ENCODE measurements at regions not wholly inside any gene's neighbourhood (a gene's known extent, or its start where the extent isn't known, plus 50 kb on each side); places are given as distances from the start of the nearest gene placed in this dataset.

- H3K36me3 ChIP-seq (ENCODE audit: control insufficient read depth in 2 of 2, extremely low read depth in 1 of 2, insufficient read depth in 1 of 2, low read length in 1 of 2): no peaks in the 10 kb centered on the region
- CTCF ChIA-PET: no interaction called here
- peaks cover 0 to 7% of the 10 kb centered on the region in 2 experiments for H3K4me1 ChIP-seq (ENCODE audit: control insufficient read depth in 1 of 2, extremely low read depth in 1 of 2, insufficient read depth in 2 of 2, low read length in 2 of 2)
- peaks cover 7 to 18% (median 10%) of the 10 kb centered on the region in 3 donors for H3K4me1 Mint-ChIP-seq
- peaks cover 0 to 20% of the 10 kb centered on the region in 2 donors for H3K27me3 Mint-ChIP-seq
- no peak for ATAC-seq (replicated peaks in 1 of 4)
- peaks cover 6% of the 10 kb centered on the region for H3K36me3 Mint-ChIP-seq
- H3K4me3 Mint-ChIP-seq: no peak overlapping the region
- no peak overlapping the region for H3K27ac Mint-ChIP-seq
- peaks cover 0 to 7% of the 10 kb centered on the region in 2 experiments for H3K27me3 ChIP-seq (replicated peaks in 1 of 2; ENCODE audit: control insufficient read depth in 2 of 2, extremely low read depth in 1 of 2, insufficient read depth in 2 of 2, low read length in 1 of 2)
- peaks cover 4 to 15% (median 5%) of the 10 kb centered on the region in 3 donors for H3K9me3 Mint-ChIP-seq
- no peaks in the 10 kb centered on the region for H3K9me3 ChIP-seq
- H3K27ac ChIP-seq (ENCODE audit: low read length): no peak overlapping the region
- no peak for DNase-seq
- POLR2A ChIA-PET: no interaction called here
- no peak overlapping the region for H3K4me3 ChIP-seq (ENCODE audit: control insufficient read depth in 1 of 2, extremely low read depth in 1 of 2, low read length in 1 of 2)
- whole genome bisulfite sequencing (ENCODE audit: insufficient coverage): no CpG with 5 or more reads among the region's 3 CpGs
Measured at GRCh38 chr21:35482933-35483662, 434.0 kb upstream of the RUNX1 start.

GRCh38 chr21:35482096-35482495 lies 433.0 kb upstream of the RUNX1 start:
- Mint-ChIP-seq H3K4me1 (peaks cover 8 to 27% (median 16%) of the 10 kb centered on the region in 3 donors), H3K27me3 (peaks cover 0 to 20% of the 10 kb centered on the region in 2 donors), H3K27ac (no peak overlapping the region), H3K36me3 (peaks cover 6% of the 10 kb centered on the region), H3K4me3 (no peak overlapping the region), H3K9me3 (peaks cover 4 to 15% (median 5%) of the 10 kb centered on the region in 3 donors)
- 33% methylated on average over 1 of the region's 2 CpGs for WGBS (ENCODE audit: insufficient coverage)
- no peak overlapping the region for H3K4me3 ChIP-seq (ENCODE audit: control insufficient read depth in 1 of 2, extremely low read depth in 1 of 2, low read length in 1 of 2)
- no peaks in the 10 kb centered on the region for H3K36me3 ChIP-seq (ENCODE audit: control insufficient read depth in 2 of 2, extremely low read depth in 1 of 2, insufficient read depth in 1 of 2, low read length in 1 of 2)
- POLR2A ChIA-PET: no interaction called here
- no peaks in the 10 kb centered on the region for H3K9me3 ChIP-seq
- DNase-seq: no peak
- H3K4me1 ChIP-seq (ENCODE audit: control insufficient read depth in 1 of 2, extremely low read depth in 1 of 2, insufficient read depth in 2 of 2, low read length in 2 of 2): peaks cover 0 to 13% of the 10 kb centered on the region in 2 experiments
- no peak overlapping the region for H3K27ac ChIP-seq (ENCODE audit: low read length)
- no peak for ATAC-seq (replicated peaks in 1 of 4)
- CTCF ChIA-PET: no interaction called here
- H3K27me3 ChIP-seq (replicated peaks in 1 of 2; ENCODE audit: control insufficient read depth in 2 of 2, extremely low read depth in 1 of 2, insufficient read depth in 2 of 2, low read length in 1 of 2): peaks cover 0 to 4% of the 10 kb centered on the region in 2 experiments

- Mint-ChIP-seq H3K27ac (no peak overlapping the region), H3K4me3 (no peak overlapping the region), H3K9me3 (peaks cover 4 to 15% (median 5%) of the 10 kb centered on the region in 3 donors), H3K27me3 (peaks cover 0 to 20% of the 10 kb centered on the region in 2 donors), H3K4me1 (peaks cover 17 to 34% (median 22%) of the 10 kb centered on the region in 3 donors), H3K36me3 (peaks cover 6% of the 10 kb centered on the region)
- Histone ChIP-seq H3K27me3 (replicated peaks in 1 of 2; ENCODE audit: control insufficient read depth in 2 of 2, extremely low read depth in 1 of 2, insufficient read depth in 2 of 2, low read length in 1 of 2) (peaks cover 0 to 4% of the 10 kb centered on the region in 2 experiments), H3K4me1 (ENCODE audit: control insufficient read depth in 1 of 2, extremely low read depth in 1 of 2, insufficient read depth in 2 of 2, low read length in 2 of 2) (peaks cover 0 to 22% of the 10 kb centered on the region in 2 experiments), H3K9me3 (no peaks in the 10 kb centered on the region), H3K4me3 (ENCODE audit: control insufficient read depth in 1 of 2, extremely low read depth in 1 of 2, low read length in 1 of 2) (no peak overlapping the region), H3K36me3 (ENCODE audit: control insufficient read depth in 2 of 2, extremely low read depth in 1 of 2, insufficient read depth in 1 of 2, low read length in 1 of 2) (no peaks in the 10 kb centered on the region), H3K27ac (ENCODE audit: low read length) (no peak overlapping the region)
- DNase-seq (no peak), ATAC-seq (replicated peaks in 1 of 4) (no peak)
- ChIA-PET POLR2A (no interaction called here), CTCF (no interaction called here)
- WGBS (ENCODE audit: insufficient coverage): 96% methylated on average over 4 of the region's 6 CpGs
Measured at GRCh38 chr21:35481005-35481404, 431.9 kb upstream of the RUNX1 start.

- CTCF ChIA-PET: no interaction called here
- H3K27me3 ChIP-seq (replicated peaks in 1 of 2; ENCODE audit: control insufficient read depth in 2 of 2, extremely low read depth in 1 of 2, insufficient read depth in 2 of 2, low read length in 1 of 2): peaks cover 0 to 4% of the 10 kb centered on the region in 2 experiments
- WGBS (ENCODE audit: insufficient coverage): 100% methylated on average over 1 of the region's 1 CpG
- H3K27ac ChIP-seq (ENCODE audit: low read length): no peak overlapping the region
- no peak overlapping the region for H3K4me3 Mint-ChIP-seq
- peaks cover 0 to 33% of the 10 kb centered on the region in 2 experiments for H3K4me1 ChIP-seq (ENCODE audit: control insufficient read depth in 1 of 2, extremely low read depth in 1 of 2, insufficient read depth in 2 of 2, low read length in 2 of 2)
- H3K27ac Mint-ChIP-seq: no peak overlapping the region
- POLR2A ChIA-PET: no interaction called here
- H3K9me3 ChIP-seq: no peaks in the 10 kb centered on the region
- no peaks in the 10 kb centered on the region for H3K36me3 ChIP-seq (ENCODE audit: control insufficient read depth in 2 of 2, extremely low read depth in 1 of 2, insufficient read depth in 1 of 2, low read length in 1 of 2)
- peaks cover 0 to 16% of the 10 kb centered on the region in 2 donors for H3K27me3 Mint-ChIP-seq
- H3K4me1 Mint-ChIP-seq: peaks cover 27 to 35% (median 30%) of the 10 kb centered on the region in 3 donors
- peaks cover 4 to 15% (median 5%) of the 10 kb centered on the region in 3 donors for H3K9me3 Mint-ChIP-seq
- H3K36me3 Mint-ChIP-seq: peaks cover 6% of the 10 kb centered on the region
- no peak for ATAC-seq (replicated peaks in 1 of 4)
- no peak for DNase-seq
- H3K4me3 ChIP-seq (ENCODE audit: control insufficient read depth in 1 of 2, extremely low read depth in 1 of 2, low read length in 1 of 2): no peak overlapping the region
Measured at GRCh38 chr21:35479529-35479928, 430.4 kb upstream of the RUNX1 start.

- Mint-ChIP-seq H3K27ac (no peak overlapping the region), H3K9me3 (peaks cover 4 to 15% (median 5%) of the 10 kb centered on the region in 3 donors), H3K27me3 (peaks cover 0 to 16% of the 10 kb centered on the region in 2 donors), H3K4me3 (no peak overlapping the region), H3K4me1 (peaks cover 27 to 35% (median 30%) of the 10 kb centered on the region in 3 donors), H3K36me3 (peaks cover 6% of the 10 kb centered on the region)
- Histone ChIP-seq H3K9me3 (no peaks in the 10 kb centered on the region), H3K27me3 (replicated peaks in 1 of 2; ENCODE audit: control insufficient read depth in 2 of 2, extremely low read depth in 1 of 2, insufficient read depth in 2 of 2, low read length in 1 of 2) (peaks cover 0 to 4% of the 10 kb centered on the region in 2 experiments), H3K36me3 (ENCODE audit: control insufficient read depth in 2 of 2, extremely low read depth in 1 of 2, insufficient read depth in 1 of 2, low read length in 1 of 2) (no peaks in the 10 kb centered on the region), H3K4me3 (ENCODE audit: control insufficient read depth in 1 of 2, extremely low read depth in 1 of 2, low read length in 1 of 2) (no peak overlapping the region), H3K27ac (ENCODE audit: low read length) (no peak overlapping the region), H3K4me1 (ENCODE audit: control insufficient read depth in 1 of 2, extremely low read depth in 1 of 2, insufficient read depth in 2 of 2, low read length in 2 of 2) (peaks cover 0 to 33% of the 10 kb centered on the region in 2 experiments)
- POLR2A ChIA-PET: no interaction called here
- CTCF ChIA-PET: no interaction called here
- no peak for ATAC-seq (replicated peaks in 1 of 4)
- DNase-seq: no peak
Measured at GRCh38 chr21:35479065-35479448, 430.0 kb upstream of the RUNX1 start.

GRCh38 chr21:35478161-35479064 lies 429.3 kb upstream of the RUNX1 start:
- Mint-ChIP-seq H3K27me3 (peaks cover 0 to 17% of the 10 kb centered on the region in 2 donors), H3K27ac (no peak overlapping the region), H3K36me3 (peaks cover 6% of the 10 kb centered on the region), H3K4me1 (peaks cover 27 to 36% (median 31%) of the 10 kb centered on the region in 3 donors), H3K4me3 (no peak overlapping the region), H3K9me3 (peaks cover 4 to 15% (median 5%) of the 10 kb centered on the region in 3 donors)
- Histone ChIP-seq H3K9me3 (no peaks in the 10 kb centered on the region), H3K4me3 (ENCODE audit: control insufficient read depth in 1 of 2, extremely low read depth in 1 of 2, low read length in 1 of 2) (no peak overlapping the region), H3K4me1 (ENCODE audit: control insufficient read depth in 1 of 2, extremely low read depth in 1 of 2, insufficient read depth in 2 of 2, low read length in 2 of 2) (peaks cover 0 to 33% of the 10 kb centered on the region in 2 experiments), H3K27me3 (replicated peaks in 1 of 2; ENCODE audit: control insufficient read depth in 2 of 2, extremely low read depth in 1 of 2, insufficient read depth in 2 of 2, low read length in 1 of 2) (peaks cover 0 to 4% of the 10 kb centered on the region in 2 experiments), H3K36me3 (ENCODE audit: control insufficient read depth in 2 of 2, extremely low read depth in 1 of 2, insufficient read depth in 1 of 2, low read length in 1 of 2) (no peaks in the 10 kb centered on the region), H3K27ac (ENCODE audit: low read length) (no peak overlapping the region)
- ChIA-PET POLR2A (no interaction called here), CTCF (no interaction called here)
- 67% methylated on average over 4 of the region's 5 CpGs for WGBS (ENCODE audit: insufficient coverage)
- DNase-seq (no peak), ATAC-seq (replicated peaks in 1 of 4) (no peak)
